K562 (cell line): ENCODE measurements at regions not wholly inside any gene's neighbourhood (a gene's known extent, or its start where the extent isn't known, plus 50 kb on each side); places are given as distances from the start of the nearest gene placed in this dataset.

Experiments used
- BCOR ChIP-seq: fragments of 450-650 bp; IDR thresholded peaks from 2 replicates; pipeline ENCODE4 v1.6.1; 2016
- C11orf30 ChIP-seq: fragments of 450-650 bp; IDR thresholded peaks from 2 replicates; pipeline ENCODE4 v1.6.1; 2016; ENCODE audit warnings: low read depth, mild to moderate bottlenecking
- CEBPG ChIP-seq, 3 experiments: fragments of 200-800 bp in 1 of 3; sonication (Bioruptor generic) in 1 of 3; sonication (generic) in 1 of 3; formaldehyde crosslinking in 1 of 3; IDR thresholded peaks in 2 of 3; conservative IDR thresholded peaks in 1 of 3; 2 replicates each; pipeline versions ENCODE4 v1.6.1 to v1.8.0; 2016 to 2022; ENCODE audit warnings: missing compliant biosample characterization in 2 of 3, missing genetic modification characterization in 2 of 3, mild to moderate bottlenecking in 1 of 3, missing genetic modification reagents in 1 of 3
- COPS2 ChIP-seq: fragments of 450-650 bp; conservative IDR thresholded peaks from 2 replicates; pipeline ENCODE4 v1.6.1; 2016; ENCODE audit warnings: mild to moderate bottlenecking, moderate library complexity
- CREB3L1 ChIP-seq: fragments of 450-650 bp; IDR thresholded peaks from 2 replicates; pipeline ENCODE4 v1.6.1; 2014; ENCODE audit warnings: low read depth, mild to moderate bottlenecking, moderate library complexity, borderline replicate concordance
- CTCFL ChIP-seq: IDR thresholded peaks from 2 replicates; pipeline ENCODE4 v1.6.1; 2011; ENCODE audit warnings: borderline replicate concordance, low read depth, mild to moderate bottlenecking, moderate library complexity, low read length; ENCODE audit not compliant: insufficient read depth, poor library complexity, severe bottlenecking
- EHMT2 ChIP-seq: fragments of 450-650 bp; IDR thresholded peaks from 2 replicates; pipeline ENCODE4 v1.6.1; 2018; ENCODE audit warnings: antibody characterized with exemption
- FOS ChIP-seq: IDR thresholded peaks from 3 replicates; pipeline ENCODE4 v1.6.1; 2011; ENCODE audit not compliant: insufficient read length; ENCODE audit errors: extremely low read depth
- GATA2 ChIP-seq: sonication (generic); formaldehyde crosslinking; IDR thresholded peaks from 2 replicates; pipeline ENCODE4 v1.4.0; 2020; ENCODE audit warnings: mild to moderate bottlenecking, missing genetic modification reagents
- LEF1 ChIP-seq: fragments of 450-650 bp; IDR thresholded peaks from 2 replicates; pipeline ENCODE4 v1.6.1; 2016; ENCODE audit warnings: mild to moderate bottlenecking
- MTA3 ChIP-seq: fragments of 450-650 bp; formaldehyde crosslinking; IDR thresholded peaks from 2 replicates; pipeline ENCODE4 v1.6.1; 2017; ENCODE audit warnings: mild to moderate bottlenecking, borderline replicate concordance
- NFATC3 ChIP-seq: fragments of 450-650 bp; IDR thresholded peaks from 2 replicates; pipeline ENCODE4 v1.6.1; 2017; ENCODE audit warnings: mild to moderate bottlenecking
- POLR2H ChIP-seq: IDR thresholded peaks from 2 replicates; pipeline ENCODE4 v1.6.1; 2016; ENCODE audit warnings: missing genetic modification characterization, low read depth, mild to moderate bottlenecking, control low read depth, missing compliant biosample characterization, moderate library complexity
- SAFB2 ChIP-seq: fragments of 200-400 bp; formaldehyde crosslinking; IDR thresholded peaks from 2 replicates; pipeline ENCODE4 v1.6.1; 2018; ENCODE audit warnings: borderline replicate concordance, low read length, low read depth, moderate library complexity; ENCODE audit not compliant: severe bottlenecking
- STAT5A ChIP-seq: IDR thresholded peaks from 2 replicates; pipeline ENCODE4 v1.6.1; 2012; ENCODE audit warnings: low read length, inconsistent platforms, borderline replicate concordance
- ZNF41 ChIP-seq: fragments of 250-450 bp; sonication (Bioruptor Pico); conservative IDR thresholded peaks from 2 replicates; pipeline ENCODE4 v1.4.0; 2020; ENCODE audit warnings: mild to moderate bottlenecking
- ZNF57 ChIP-seq: fragments of 450-650 bp; formaldehyde crosslinking; IDR thresholded peaks from 2 replicates; pipeline ENCODE4 v1.4.0; 2020; ENCODE audit warnings: mild to moderate bottlenecking, moderate library complexity
- ZNF699 ChIP-seq: fragments of 250-450 bp; sonication (Bioruptor Pico); IDR thresholded peaks from 2 replicates; pipeline ENCODE4 v1.8.0; 2021; ENCODE audit warnings: mild to moderate bottlenecking, moderate library complexity; ENCODE audit not compliant: insufficient replicate concordance
- ZNF79 ChIP-seq: fragments of 250-450 bp; sonication (Bioruptor Pico); IDR thresholded peaks from 2 replicates; pipeline ENCODE4 v1.4.0; 2020; ENCODE audit warnings: low read depth, mild to moderate bottlenecking, moderate library complexity
- ZNF830 ChIP-seq: fragments of 250-450 bp; sonication (Bioruptor Pico); IDR thresholded peaks from 2 replicates; pipeline ENCODE4 v1.5.0; 2021; ENCODE audit warnings: mild to moderate bottlenecking
- TF ChIP-seq, protein P1 (sequence below): fragments of 450-650 bp; IDR thresholded peaks from 2 replicates; pipeline ENCODE4 v1.6.1; 2017; ENCODE audit warnings: mild to moderate bottlenecking, moderate library complexity
- TF ChIP-seq, protein P2 (sequence below), 2 experiments: fragments of 450-650 bp; IDR thresholded peaks; 2 replicates each; pipeline ENCODE4 v1.6.1; 2016

- no peak for TF ChIP-seq ZNF79 (CRISPR knock-in tag)
- no peak for TF ChIP-seq MTA3
- no peak for TF ChIP-seq ZNF41
- no peak for TF ChIP-seq NFATC3
- TF ChIP-seq ZNF57 (CRISPR knock-in tag): no peak
- TF ChIP-seq ZNF699 (CRISPR knock-in tag): no peak
- TF ChIP-seq FOS: no peak
- TF ChIP-seq SAFB2: no peak
- peak; percentile 99 for TF ChIP-seq POLR2H
- no peak for TF ChIP-seq LEF1
- no peak for TF ChIP-seq C11orf30
- no peak for TF ChIP-seq COPS2
- TF ChIP-seq GATA2 (CRISPR knock-in tag): no peak
- TF ChIP-seq CEBPG (CRISPR knock-in tag; IDR thresholded peaks at IDR 0.05): no peak
- no peak for TF ChIP-seq CEBPG (tag; conservative IDR thresholded peaks at IDR 0.05 in 1 of 2, IDR thresholded peaks at IDR 0.05 in 1 of 2)
- peak; percentile 47; the same call in 1 of the 2 replicates for TF ChIP-seq STAT5A
- TF ChIP-seq CTCFL: no peak
- TF ChIP-seq, protein P1, sequence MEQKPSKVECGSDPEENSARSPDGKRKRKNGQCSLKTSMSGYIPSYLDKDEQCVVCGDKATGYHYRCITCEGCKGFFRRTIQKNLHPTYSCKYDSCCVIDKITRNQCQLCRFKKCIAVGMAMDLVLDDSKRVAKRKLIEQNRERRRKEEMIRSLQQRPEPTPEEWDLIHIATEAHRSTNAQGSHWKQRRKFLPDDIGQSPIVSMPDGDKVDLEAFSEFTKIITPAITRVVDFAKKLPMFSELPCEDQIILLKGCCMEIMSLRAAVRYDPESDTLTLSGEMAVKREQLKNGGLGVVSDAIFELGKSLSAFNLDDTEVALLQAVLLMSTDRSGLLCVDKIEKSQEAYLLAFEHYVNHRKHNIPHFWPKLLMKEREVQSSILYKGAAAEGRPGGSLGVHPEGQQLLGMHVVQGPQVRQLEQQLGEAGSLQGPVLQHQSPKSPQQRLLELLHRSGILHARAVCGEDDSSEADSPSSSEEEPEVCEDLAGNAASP: no peak
- TF ChIP-seq ZNF830 (CRISPR knock-in tag): no peak
- TF ChIP-seq, protein P2, sequence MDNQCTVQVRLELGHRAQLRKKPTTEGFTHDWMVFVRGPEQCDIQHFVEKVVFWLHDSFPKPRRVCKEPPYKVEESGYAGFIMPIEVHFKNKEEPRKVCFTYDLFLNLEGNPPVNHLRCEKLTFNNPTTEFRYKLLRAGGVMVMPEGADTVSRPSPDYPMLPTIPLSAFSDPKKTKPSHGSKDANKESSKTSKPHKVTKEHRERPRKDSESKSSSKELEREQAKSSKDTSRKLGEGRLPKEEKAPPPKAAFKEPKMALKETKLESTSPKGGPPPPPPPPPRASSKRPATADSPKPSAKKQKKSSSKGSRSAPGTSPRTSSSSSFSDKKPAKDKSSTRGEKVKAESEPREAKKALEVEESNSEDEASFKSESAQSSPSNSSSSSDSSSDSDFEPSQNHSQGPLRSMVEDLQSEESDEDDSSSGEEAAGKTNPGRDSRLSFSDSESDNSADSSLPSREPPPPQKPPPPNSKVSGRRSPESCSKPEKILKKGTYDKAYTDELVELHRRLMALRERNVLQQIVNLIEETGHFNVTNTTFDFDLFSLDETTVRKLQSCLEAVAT (IDR thresholded peaks at IDR 0.05): no peak
- peak; percentile 82; the same call in 1 of the 2 replicates for TF ChIP-seq BCOR
- TF ChIP-seq CREB3L1: no peak
- TF ChIP-seq EHMT2: no peak
These were observed 181.0 kb downstream of the TRIM27 start (continued) for GRCh38 chr6:28742668-28743270.
